ENCODE measurements at regions not wholly inside any gene's neighbourhood (a gene's known extent, or its start where the extent isn't known, plus 50 kb on each side); places are given as distances from the start of the nearest gene placed in this dataset.

GRCh38 chr2:19675856-19676460 lies 225.8 kb downstream of the TTC32 start:
- no peak for DNase-seq
- Histone ChIP-seq H3K36me3 (replicated peaks; ENCODE audit: insufficient read depth, low read length) (no peaks in the 10 kb centered on the region), H3K9me2 (replicated peaks; ENCODE audit: insufficient read depth, low read length) (0 out of 2 replicates have a peak, but pooled peaks cover 4% of the 10 kb centered on the region), H3K27ac (ENCODE audit: low read length) (no peak overlapping the region), H4K20me1 (ENCODE audit: insufficient read depth, low read length) (no peaks in the 10 kb centered on the region), H3K4me1 (ENCODE audit: low read length) (no peaks in the 10 kb centered on the region), H3K9me3 (replicated peaks; ENCODE audit: insufficient read depth, low read length) (no peaks in the 10 kb centered on the region), H3K79me2 (ENCODE audit: low read length) (no peaks in the 10 kb centered on the region), H3K4me3 (ENCODE audit: low read length) (no peak overlapping the region), H3K9ac (ENCODE audit: low read length) (no peak overlapping the region), H3K4me2 (ENCODE audit: low read depth, low read length) (no peak overlapping the region), H2AFZ (ENCODE audit: low read length) (no peak overlapping the region), H3F3A (ENCODE audit: insufficient read depth, low read length) (no peaks in the 10 kb centered on the region), H3K27me3 (replicated peaks; ENCODE audit: insufficient read depth, low read length) (no peaks in the 10 kb centered on the region)
- no peak for TF ChIP-seq CTCF (IDR thresholded peaks at IDR 0.05; ENCODE audit: low read length)
- no peak for TF ChIP-seq EZH2phosphoT487 (IDR thresholded peaks at IDR 0.05; ENCODE audit: low read length)
- TF ChIP-seq EZH2 (optimal IDR thresholded peaks at IDR 0.05; ENCODE audit: low read depth, low read length) = no peak

- no peaks in the 10 kb centered on the region for H3K79me2 ChIP-seq (ENCODE audit: low read length)
- no peak overlapping the region for H2AFZ ChIP-seq (ENCODE audit: low read length)
- H3K9me2 ChIP-seq (replicated peaks; ENCODE audit: insufficient read depth, low read length) = 0 out of 2 replicates have a peak, but pooled peaks cover 4% of the 10 kb centered on the region
- H3K9ac ChIP-seq (ENCODE audit: low read length) = no peak overlapping the region
- no peak for DNase-seq
- no peak overlapping the region for H3K4me3 ChIP-seq (ENCODE audit: low read length)
- TF ChIP-seq CTCF (IDR thresholded peaks at IDR 0.05; ENCODE audit: low read length) (no peak), EZH2phosphoT487 (IDR thresholded peaks at IDR 0.05; ENCODE audit: low read length) (no peak), EZH2 (optimal IDR thresholded peaks at IDR 0.05; ENCODE audit: low read depth, low read length) (no peak)
- no peak overlapping the region for H3K4me2 ChIP-seq (ENCODE audit: low read depth, low read length)
- no peaks in the 10 kb centered on the region for H3F3A ChIP-seq (ENCODE audit: insufficient read depth, low read length)
- no peaks in the 10 kb centered on the region for H3K27me3 ChIP-seq (replicated peaks; ENCODE audit: insufficient read depth, low read length)
- no peaks in the 10 kb centered on the region for H3K9me3 ChIP-seq (replicated peaks; ENCODE audit: insufficient read depth, low read length)
- H4K20me1 ChIP-seq (ENCODE audit: insufficient read depth, low read length) = no peaks in the 10 kb centered on the region
- H3K36me3 ChIP-seq (replicated peaks; ENCODE audit: insufficient read depth, low read length) = no peaks in the 10 kb centered on the region
- no peaks in the 10 kb centered on the region for H3K4me1 ChIP-seq (ENCODE audit: low read length)
- H3K27ac ChIP-seq (ENCODE audit: low read length) = no peak overlapping the region
These were observed 226.7 kb downstream of the TTC32 start for GRCh38 chr2:19675003-19675629.

GRCh38 chr2:19674051-19675002 lies 227.5 kb downstream of the TTC32 start:
- DNase-seq = no peak
- no peak overlapping the region for H3K27ac ChIP-seq (ENCODE audit: low read length)
- no peak for TF ChIP-seq CTCF (IDR thresholded peaks at IDR 0.05; ENCODE audit: low read length)
- no peak for TF ChIP-seq EZH2 (optimal IDR thresholded peaks at IDR 0.05; ENCODE audit: low read depth, low read length)
- TF ChIP-seq EZH2phosphoT487 (IDR thresholded peaks at IDR 0.05; ENCODE audit: low read length) = no peak

More at GRCh38 chr2:19674051-19675002, 227.5 kb downstream of the TTC32 start:
- Histone ChIP-seq H3K79me2 (ENCODE audit: low read length) (no peaks in the 10 kb centered on the region), H3K9me2 (replicated peaks; ENCODE audit: insufficient read depth, low read length) (0 out of 2 replicates have a peak, but pooled peaks cover 4% of the 10 kb centered on the region), H4K20me1 (ENCODE audit: insufficient read depth, low read length) (no peaks in the 10 kb centered on the region), H3K4me1 (ENCODE audit: low read length) (no peaks in the 10 kb centered on the region), H3K27me3 (replicated peaks; ENCODE audit: insufficient read depth, low read length) (no peaks in the 10 kb centered on the region), H3K4me2 (ENCODE audit: low read depth, low read length) (no peak overlapping the region), H2AFZ (ENCODE audit: low read length) (no peak overlapping the region), H3K9ac (ENCODE audit: low read length) (no peak overlapping the region), H3K36me3 (replicated peaks; ENCODE audit: insufficient read depth, low read length) (no peaks in the 10 kb centered on the region), H3K4me3 (ENCODE audit: low read length) (no peak overlapping the region), H3F3A (ENCODE audit: insufficient read depth, low read length) (no peaks in the 10 kb centered on the region), H3K9me3 (replicated peaks; ENCODE audit: insufficient read depth, low read length) (no peaks in the 10 kb centered on the region)

Data from MM.1S (cell line).